ENCODE measurements at regions not wholly inside any gene's neighbourhood (a gene's known extent, or its start where the extent isn't known, plus 50 kb on each side); places are given as distances from the start of the nearest gene placed in this dataset.
"Not testable (repeated sequence)": the region's sequence is repeated elsewhere in the genome, so short reads cannot be mapped to it uniquely, and the experiment has no call there.

DNA sequence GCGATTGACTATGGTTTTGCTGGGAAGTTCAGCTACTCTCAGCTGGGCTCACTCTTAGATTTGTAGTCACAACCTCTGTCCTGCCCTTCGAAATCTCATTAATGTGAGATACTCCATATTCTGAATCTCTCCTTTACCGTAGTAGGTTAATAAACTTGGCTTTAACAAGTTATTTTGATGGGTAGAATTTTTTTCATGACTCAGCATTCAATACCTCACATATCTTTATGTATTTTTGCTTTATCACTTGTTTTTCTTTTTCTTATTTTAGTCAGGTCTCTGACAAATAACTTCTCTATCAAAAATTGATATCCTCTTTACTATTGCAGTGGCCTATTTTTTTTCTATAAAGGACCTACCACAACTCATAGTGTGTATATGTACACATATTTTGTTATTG lies 855.2 kb upstream of the ADGRB3 start:
- DNase-seq, result no peak

DNA sequence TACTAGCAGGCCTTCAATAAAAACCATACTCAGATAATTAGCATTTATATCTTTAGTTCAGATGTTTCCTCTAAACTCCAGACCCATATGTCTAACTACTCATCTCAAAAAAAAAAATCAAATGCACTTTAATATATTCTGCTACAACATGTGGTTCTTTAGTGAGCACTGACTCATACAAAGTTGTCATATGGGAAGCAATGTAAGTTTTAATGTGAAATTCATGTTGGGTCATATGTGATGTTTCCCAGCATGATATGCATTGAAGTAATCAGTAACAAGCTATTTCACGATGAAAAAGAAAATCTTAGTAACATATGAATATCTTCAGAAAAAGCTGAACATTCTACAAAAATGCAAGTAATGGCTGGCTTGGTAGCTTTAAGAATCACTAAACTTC lies 859.7 kb upstream of the ADGRB3 start:
- DNase-seq, result no peak

DNA sequence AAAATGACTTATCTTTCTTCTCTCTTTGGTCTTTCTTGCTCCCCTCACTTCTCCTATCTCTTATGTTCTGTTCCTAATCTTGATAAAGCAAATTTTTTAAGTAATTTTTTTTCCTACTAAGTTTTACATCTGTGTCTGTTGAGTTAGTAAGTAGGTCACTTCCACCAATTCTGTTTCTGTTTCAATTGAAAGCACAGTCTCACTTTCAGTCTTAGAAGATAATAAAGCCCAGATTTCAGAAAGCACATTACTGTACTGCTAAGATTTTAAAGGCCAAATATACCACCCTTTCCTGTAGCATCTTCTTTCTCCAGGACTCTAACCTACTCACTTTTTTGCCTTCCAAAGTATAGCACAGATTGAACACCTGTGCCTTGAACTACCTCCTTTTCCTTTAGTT lies 866.1 kb upstream of the ADGRB3 start:
- DNase-seq, result no peak

DNA sequence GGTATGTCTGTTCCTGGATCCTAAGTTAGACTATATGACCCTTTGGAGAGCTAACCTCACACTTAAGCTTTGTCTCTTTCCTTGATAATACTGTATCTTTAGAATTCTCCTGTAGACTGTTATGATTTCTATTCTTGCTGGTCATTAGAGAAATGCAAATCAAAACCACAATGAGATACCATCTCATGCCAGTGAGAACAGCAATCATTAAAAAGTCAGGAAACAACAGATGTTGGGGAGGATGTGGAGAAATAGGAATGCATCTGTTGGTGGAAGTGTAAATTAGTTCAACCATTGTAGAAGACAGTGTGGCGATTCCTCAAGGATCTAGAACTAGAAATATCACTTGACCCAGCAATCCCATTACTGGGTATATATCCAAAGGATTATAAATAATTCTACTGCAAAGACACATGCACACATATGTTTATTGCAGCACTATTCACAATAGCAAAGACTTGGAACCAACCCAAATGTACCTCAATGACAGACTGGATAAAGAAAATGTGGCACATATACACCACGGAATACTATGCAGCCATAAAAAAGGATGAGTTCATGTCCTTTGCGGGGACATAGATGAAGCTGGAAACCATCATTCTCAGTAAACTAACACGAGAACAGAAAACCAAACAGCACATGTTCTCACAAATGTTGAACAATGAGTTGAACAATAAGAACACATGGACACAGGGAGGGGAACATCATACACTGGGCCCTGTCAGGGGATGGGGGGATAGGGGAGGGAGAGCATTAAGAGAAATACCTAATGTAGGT lies 867.8 kb upstream of the ADGRB3 start:
- not testable (repeated sequence) for DNase-seq

DNA sequence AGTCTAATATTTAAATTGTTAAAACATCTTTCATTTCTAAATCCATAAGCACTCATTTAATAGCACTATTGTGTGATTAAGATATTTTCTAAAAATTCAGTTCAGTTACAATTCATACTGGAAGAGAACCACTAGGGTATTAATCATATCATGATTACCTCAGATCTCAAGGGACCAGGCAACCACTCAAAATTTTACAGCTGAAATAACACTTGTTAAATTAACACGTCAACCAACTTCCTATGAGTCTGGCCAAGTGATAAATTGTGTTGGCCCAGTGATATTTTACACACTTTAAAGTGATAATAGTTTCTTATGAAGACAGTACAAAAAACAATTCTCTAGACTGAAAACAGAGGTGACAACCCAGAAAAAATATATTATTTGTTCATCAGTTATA lies 869.0 kb upstream of the ADGRB3 start:
- DNase-seq, result no peak

DNA sequence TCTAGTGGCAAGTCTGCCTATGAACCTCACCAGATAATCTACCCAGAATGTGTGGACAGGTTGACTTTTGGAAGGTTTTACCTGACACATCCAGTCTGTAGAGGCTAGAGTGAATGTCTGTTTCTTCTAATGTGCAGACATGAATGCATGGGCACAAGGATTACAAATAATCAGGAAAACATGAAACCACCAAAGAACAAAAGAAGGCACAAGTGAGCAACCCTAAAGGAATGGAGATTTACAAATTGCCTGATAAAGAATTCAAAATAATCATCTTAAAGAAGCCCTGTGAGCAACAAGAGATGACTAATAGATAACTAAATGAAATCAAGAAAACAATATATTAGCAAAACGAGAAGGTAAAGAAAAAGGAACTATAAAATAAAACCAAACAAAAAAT lies 876.1 kb upstream of the ADGRB3 start:
- no peak for DNase-seq

DNA sequence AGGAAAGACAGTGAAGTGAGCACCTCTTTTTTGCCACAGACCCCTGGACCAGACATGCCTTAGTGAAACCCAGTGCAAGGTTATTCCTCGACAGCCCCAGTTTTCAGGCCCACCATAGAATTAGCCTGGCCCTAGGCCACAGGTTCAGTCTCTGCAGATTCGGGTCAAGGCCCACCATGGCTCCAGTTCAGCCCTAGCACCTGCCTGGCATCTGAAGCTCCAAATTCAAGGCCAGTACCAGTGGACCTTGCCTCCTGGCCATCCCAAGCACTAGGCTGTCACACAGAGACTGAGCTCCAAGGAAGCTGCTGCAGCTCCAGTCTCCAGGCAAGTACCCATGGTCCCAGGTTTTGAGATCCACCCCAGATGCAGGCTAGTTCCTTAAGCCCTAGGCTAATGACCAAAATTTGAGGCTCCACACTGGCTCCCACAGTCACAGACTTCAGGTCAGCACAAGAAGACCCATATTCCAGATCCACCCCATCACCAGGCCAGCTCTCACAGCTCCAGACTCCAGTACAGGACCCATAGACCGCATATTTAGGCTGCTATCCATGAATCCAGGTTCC lies 877.5 kb upstream of the ADGRB3 start:
- no peak for DNase-seq

DNA sequence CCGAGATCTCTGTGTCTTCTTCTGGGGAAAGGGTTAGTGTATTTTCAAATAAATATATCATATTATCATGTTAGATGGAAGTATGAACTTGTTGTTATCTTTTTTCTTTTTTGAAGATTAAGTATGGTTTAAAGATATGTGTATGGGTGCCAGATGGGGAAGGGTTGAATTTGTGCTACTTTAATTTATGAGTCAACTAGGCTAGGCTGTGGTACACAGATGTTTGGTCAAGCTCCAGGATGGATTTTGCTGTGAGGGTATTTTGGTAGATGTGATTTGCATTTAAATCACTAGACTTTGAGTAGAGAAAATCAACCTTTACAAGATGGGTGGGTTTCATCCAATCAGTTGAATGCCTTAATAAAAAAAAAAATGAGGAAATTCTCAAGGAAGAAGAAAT lies 886.6 kb upstream of the ADGRB3 start:
- no peak for DNase-seq

DNA sequence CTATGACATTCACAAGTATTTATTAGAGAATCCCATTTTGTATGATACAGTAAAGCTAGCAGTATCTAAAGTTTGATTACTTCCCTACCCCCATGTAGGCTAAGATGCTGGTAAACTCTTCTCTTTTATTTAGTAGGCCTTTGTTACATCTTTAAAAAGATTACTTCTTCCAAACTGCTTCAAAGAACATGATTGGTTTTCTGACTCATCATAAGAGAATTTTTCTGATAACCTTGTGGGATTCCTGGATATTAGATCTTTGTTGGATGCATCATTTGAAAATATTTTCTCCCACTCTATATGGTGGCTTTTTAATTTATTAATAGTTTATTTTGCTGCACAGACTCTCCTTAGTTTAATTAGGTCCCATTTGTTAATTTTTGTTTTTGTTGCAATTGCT lies 898.3 kb upstream of the ADGRB3 start:
- DNase-seq, result no peak

DNA sequence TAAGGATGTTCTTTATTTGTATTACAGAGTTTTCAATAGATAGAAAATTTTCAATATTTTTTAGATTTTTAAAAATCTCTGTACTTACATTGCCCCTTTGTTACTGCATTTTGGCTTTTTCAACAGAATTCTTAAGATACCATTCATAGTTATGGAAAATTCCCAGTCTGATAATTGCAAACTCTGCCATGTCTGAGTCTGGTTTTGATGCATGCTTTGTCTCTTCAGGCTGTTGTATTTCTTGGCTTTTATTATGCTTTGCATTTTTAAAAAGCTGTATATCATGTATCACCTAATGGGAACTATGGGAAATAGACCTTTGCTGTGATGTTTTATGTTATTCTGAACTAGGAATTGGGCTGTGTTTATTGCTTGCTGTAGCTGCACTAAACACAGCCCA lies 898.9 kb upstream of the ADGRB3 start:
- DNase-seq, result no peak

DNA sequence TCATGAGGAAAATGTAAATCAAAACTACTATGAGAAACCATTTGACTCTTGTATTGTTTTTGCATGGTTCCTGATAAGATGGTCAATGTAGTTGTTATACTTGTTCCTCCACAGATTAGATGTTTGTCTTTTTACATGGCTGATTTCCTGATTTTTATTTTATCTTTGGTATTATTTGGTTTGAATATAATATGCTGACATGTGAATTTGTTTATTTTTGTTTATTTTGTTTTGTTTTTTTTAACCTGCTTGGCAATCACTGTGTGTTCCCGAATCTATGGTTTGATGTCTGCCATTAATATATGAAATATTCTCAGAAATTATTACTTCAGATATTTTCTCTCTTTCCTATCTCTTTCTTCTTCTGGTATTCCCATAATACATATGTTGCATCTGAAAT lies 899.5 kb upstream of the ADGRB3 start:
- DNase-seq, result no peak

DNA sequence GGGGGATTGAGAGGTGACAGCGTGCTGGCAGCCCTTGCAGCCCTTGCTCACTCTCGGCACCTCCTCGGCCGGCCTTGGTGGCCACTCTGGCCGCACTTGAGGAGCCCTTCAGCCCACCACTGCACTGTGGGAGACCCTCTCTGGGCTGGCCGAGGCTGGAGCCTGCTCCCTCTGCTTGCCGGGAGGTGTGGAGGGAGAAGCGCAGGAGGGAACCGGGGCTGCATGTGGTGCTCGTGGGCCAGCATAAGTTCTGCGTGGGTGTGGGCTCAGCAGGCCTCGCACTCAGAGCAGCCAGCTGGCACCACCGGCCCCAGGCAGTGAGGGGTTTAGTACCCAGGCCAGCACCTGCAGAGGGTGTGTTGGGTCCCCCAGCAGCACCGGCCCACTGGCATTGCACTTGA lies 912.2 kb upstream of the ADGRB3 start:
- peak in 1 of 58 donors; percentile 8 for DNase-seq

DNA sequence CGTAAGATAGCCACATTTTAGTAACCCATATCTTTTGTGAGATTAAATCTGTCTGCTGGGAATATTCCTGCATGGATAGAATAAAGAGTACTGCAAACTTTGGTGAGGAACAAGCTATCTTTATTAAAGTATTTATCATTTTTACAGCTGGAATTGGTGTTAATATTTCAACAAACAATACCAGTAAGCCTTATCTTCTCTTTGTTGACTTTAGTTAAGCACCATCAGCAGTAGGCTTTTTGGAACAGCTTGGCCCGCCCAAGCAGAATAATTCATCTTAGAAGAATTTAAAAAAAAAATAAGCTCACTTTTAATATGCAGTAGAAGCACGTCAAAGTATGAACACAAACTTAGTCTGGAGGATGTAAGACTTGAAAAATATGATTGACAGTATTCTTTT lies 917.8 kb upstream of the ADGRB3 start:
- DNase-seq, result no peak

DNA sequence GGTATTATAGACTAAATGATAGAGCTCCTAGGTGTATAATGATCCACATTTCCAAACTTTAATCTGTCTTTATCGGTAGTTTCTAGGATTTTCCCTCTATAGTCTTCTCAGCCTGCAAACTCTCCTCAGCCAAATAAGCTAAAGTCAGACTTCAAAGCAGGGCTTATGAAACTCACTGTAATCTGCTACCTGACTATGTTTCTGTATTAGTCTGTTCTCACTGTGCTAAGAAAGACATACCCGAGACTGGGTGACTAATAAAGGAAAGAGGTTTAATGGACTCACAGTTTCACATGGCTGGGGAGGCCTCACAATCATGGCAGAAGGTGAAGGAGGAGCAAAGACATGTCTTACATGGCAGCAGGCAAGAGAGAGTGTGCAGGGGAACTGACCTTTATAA lies 928.7 kb upstream of the ADGRB3 start:
- no peak for DNase-seq

DNA sequence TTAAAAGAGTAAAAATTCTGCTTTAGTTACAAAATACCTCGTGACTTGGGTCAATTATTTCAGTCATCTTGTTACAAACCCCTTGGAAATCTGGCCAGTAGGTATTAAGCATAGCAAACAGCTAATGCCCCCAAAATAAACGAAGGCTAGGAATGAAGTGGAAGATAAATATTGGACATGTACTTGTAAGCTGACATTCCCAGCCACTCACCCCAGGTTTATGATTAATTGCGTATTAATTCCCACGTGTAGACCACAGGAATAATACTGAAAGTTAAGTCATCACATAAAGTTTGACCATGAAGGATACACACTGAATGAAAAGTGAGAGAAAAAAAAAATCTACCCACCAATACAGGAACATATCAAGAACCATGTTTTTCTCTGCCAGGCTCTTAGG lies 936.5 kb upstream of the ADGRB3 start:
- no peak for DNase-seq

DNA sequence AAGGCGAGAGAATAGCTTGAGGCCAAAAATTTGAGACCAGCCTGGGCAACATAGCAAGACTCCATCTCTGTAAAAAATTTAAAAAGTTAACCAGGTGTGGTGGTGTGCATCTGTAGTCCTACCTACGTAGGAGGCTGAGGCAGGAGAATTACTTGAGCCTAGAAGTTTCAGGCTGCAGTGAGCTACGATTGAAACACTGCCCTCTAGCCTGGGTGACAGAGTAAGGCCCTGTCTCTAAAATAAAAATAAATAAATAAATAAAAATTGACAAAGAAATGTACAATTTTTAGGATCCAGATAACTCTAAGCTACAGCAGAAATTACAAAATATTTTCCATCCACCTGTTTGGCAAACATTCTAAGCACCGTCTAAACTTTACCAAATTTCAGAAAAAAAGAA lies 941.0 kb upstream of the ADGRB3 start:
- no peak for DNase-seq

DNA sequence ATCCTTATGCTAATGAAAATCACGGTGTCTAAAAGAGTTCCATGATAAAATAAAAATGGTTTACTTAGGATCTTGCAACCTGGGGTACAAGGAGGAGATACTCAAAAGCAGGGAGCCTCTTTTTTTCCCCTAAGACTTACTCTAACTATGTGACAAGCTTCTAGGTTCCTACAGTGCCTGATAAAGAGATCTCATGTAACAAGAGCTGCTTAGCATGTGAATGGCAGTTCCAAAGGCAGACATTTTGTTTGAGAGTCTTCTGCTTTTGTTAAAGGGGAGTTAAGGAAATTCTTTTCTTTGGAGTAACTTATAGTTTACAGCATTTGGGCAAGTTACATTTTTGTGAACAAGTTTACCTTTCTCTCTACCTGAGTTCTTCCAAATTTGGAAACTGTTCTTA lies 945.8 kb upstream of the ADGRB3 start:
- DNase-seq, result no peak

DNA sequence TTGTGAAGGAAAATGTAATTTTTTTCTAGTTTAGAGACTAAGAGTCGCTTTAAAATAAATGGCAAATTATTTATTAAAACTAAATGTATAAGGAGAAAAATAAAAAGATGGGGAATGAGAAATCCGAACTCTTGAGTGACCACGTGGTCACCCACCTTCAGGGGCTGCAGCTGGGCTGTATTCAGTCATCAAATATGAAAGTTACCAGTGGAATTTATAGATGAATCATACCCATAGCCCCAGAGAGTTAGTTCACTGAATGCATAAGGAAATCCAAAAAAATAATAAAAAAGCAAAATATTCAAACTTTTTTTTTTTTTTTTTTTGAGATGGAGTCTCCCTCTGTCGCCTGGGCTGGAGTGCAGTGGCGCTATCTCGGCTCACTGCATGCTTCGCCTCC lies 947.7 kb upstream of the ADGRB3 start:
- DNase-seq, result no peak

DNA sequence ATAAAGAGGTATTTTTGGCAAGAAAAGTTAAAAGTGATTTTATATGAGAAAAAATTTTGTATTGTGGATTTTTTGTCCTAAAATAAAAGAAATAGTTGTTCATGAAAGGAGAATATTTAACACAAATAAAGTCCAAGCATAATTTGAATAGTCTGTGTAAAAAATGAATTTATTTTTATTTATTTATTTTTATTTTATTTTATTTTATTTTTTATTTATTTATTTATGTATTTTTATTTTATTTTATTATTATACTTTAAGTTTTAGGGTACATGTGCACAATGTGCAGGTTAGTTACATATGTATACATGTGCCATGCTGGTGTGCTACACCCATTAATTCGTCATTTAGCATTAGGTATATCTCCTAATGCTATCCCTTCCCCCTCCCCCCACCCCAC lies 948.9 kb upstream of the ADGRB3 start:
- not testable (repeated sequence) for DNase-seq

DNA sequence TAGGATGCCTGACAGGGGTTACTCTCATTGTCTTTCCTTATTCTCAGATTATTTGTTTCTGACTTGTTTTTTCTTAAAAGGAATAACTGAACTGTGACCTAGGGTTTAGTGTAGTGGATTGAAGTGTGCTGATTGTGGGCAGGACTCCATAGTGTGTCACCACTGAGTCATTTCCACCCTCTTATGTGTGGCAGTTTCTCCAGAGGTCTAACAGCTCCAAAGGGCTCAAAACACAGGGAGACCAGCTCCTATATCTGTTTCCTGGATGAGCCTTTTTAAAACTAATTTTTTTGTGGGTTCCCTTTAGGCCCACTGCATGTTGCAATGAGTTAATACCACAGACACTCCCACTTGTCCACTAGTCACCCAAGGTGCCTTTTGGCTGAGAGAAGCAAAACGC lies 951.1 kb upstream of the ADGRB3 start:
- DNase-seq, result no peak

DNA sequence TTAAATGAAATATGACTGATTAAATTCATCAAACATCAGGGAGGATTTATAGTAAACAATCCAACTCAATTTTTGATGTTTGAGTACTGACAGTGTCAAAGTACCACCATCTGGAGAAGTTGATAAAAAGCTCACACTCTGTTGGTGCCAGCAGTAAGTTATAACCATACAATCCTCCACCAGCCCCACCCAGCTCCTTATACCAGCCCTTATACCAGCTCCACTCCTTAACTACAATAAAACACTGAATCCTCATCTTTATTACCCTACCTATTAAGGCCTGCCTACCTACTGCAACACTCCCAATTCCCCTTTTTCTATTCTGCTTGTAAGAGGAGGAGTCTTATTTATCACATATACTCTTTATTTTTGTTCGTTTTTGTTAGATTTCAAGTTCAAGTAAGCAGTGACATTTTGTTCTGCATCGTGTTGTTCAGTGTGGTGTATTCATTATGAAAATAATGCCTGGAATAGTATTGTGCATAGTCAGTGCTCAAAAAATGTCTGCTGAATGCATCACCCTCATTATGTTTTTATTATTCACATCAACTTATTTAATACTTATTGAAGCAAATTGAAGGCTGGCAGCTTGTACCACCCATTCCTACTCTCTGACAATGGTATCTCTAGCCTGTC lies 954.7 kb upstream of the ADGRB3 start:
- no peak for DNase-seq

DNA sequence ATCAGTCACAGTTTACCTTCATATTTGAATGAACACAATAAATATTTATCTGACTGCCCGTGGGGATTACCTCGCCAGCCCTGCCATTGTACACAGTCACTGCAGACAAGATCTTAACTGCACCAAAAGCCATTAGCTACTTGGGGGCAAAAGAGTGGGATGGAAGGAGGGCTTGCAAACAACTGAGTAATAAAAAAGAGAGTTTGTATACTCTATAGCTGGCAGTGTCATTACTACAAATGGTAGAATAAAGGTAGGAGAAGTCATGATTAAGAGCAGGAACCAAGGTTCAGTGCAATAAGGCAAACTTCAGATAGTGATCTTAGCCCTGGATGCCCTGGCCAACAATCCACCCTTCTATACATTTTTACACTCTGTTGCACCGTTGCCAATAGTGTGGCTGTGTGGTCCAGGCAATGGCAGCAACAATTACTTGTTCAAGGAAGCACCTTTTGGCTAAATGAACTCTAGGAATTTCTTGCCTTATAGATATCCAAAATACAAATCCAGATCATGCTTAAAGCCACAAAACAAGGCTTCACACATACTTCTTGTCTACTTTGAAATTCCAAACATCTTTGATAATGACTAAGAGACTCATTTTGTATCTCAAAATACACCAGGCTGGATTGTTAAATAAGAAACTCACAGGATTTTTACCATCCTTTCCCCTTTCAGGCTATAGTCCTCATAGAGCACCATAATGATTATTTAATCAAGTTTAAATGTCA lies 955.4 kb upstream of the ADGRB3 start:
- DNase-seq, result no peak

All from anterior cingulate cortex (tissue), 58 donors.